H1 (cell line): ENCODE measurements at regions not wholly inside any gene's neighbourhood (a gene's known extent, or its start where the extent isn't known, plus 50 kb on each side); places are given as distances from the start of the nearest gene placed in this dataset.

ENCODE experiments used
- NANOG ChIP-seq: IDR thresholded peaks from 2 replicates; pipeline ENCODE4 v1.6.1; 2011; ENCODE audit warnings: low read length, low read depth, mild to moderate bottlenecking, inconsistent platforms; ENCODE audit not compliant: insufficient read depth, poor library complexity, severe bottlenecking
- RAD21 ChIP-seq, 2 experiments: IDR thresholded peaks in 1 of 2; conservative IDR thresholded peaks in 1 of 2; 2 replicates each; pipeline ENCODE4 v1.6.1; 2011; ENCODE audit warnings: low read depth in 2 of 2, low read length in 2 of 2, improper control_type of control experiment in 1 of 2, inconsistent platforms in 1 of 2, mild to moderate bottlenecking in 1 of 2, moderate library complexity in 1 of 2
- SRF ChIP-seq: IDR thresholded peaks from 2 replicates; pipeline ENCODE4 v1.6.1; 2011; ENCODE audit warnings: mild to moderate bottlenecking, low read depth, low read length, moderate library complexity
- TAF1 ChIP-seq: IDR thresholded peaks from 2 replicates; pipeline ENCODE4 v1.6.1; 2011; ENCODE audit warnings: mild to moderate bottlenecking, low read depth, low read length
- TF ChIP-seq, protein P1 (sequence below): IDR thresholded peaks from 2 replicates; pipeline ENCODE4 v1.6.1; 2011; ENCODE audit warnings: low read length, improper control_type of control experiment

- no peak for TF ChIP-seq TAF1
- no peak for TF ChIP-seq SRF
- TF ChIP-seq, protein P1, sequence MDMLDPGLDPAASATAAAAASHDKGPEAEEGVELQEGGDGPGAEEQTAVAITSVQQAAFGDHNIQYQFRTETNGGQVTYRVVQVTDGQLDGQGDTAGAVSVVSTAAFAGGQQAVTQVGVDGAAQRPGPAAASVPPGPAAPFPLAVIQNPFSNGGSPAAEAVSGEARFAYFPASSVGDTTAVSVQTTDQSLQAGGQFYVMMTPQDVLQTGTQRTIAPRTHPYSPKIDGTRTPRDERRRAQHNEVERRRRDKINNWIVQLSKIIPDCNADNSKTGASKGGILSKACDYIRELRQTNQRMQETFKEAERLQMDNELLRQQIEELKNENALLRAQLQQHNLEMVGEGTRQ = no peak
- TF ChIP-seq NANOG = no peak
- no peak for TF ChIP-seq RAD21 (IDR thresholded peaks at IDR 0.05 in 1 of 2, conservative IDR thresholded peaks at IDR 0.05 in 1 of 2; ENCODE audit: low read depth in 2 of 2, low read length in 2 of 2)
These were observed 569.3 kb upstream of the NEGR1 start (continued) for GRCh38 chr1:72851597-72851996.
